H9 (cell line): ENCODE measurements at regions not wholly inside any gene's neighbourhood (a gene's known extent, or its start where the extent isn't known, plus 50 kb on each side); places are given as distances from the start of the nearest gene placed in this dataset.

Experiments
- DNase-seq: peaks from one replicate; pipeline ENCODE4 v3.0.0-alpha.2; 2017
- H2AFZ ChIP-seq: one replicate; pipeline ENCODE4 v1.6.1; 2013; ENCODE audit warnings: mild to moderate bottlenecking, low read length, control low read depth, moderate library complexity
- H2AK5ac ChIP-seq: 2 replicates; pipeline ENCODE4 v1.6.1; 2013; ENCODE audit warnings: low read length, control low read depth, mixed read lengths; ENCODE audit not compliant: insufficient read length
- H2BK120ac ChIP-seq: one replicate; pipeline ENCODE4 v1.6.1; 2013; ENCODE audit warnings: low read depth, mild to moderate bottlenecking, low read length, control low read depth, inconsistent platforms; ENCODE audit not compliant: poor library complexity, severe bottlenecking
- H2BK12ac ChIP-seq: 2 replicates; pipeline ENCODE4 v1.6.1; 2013; ENCODE audit warnings: low read length, control low read depth, mixed read lengths, low read depth; ENCODE audit not compliant: insufficient read length
- H2BK15ac ChIP-seq: 2 replicates; pipeline ENCODE4 v1.6.1; 2013; ENCODE audit warnings: low read depth, low read length, control low read depth
- H2BK20ac ChIP-seq: one replicate; pipeline ENCODE4 v1.6.1; 2013; ENCODE audit warnings: low read depth, mild to moderate bottlenecking, low read length, control low read depth, inconsistent platforms; ENCODE audit not compliant: poor library complexity, severe bottlenecking
- H2BK5ac ChIP-seq: 2 replicates; pipeline ENCODE4 v1.6.1; 2013; ENCODE audit warnings: low read length, control low read depth, mixed read lengths; ENCODE audit not compliant: insufficient read length
- H3K14ac ChIP-seq: 2 replicates; pipeline ENCODE4 v1.6.1; 2013; ENCODE audit warnings: low read length, control low read depth; ENCODE audit not compliant: insufficient read depth
- H3K18ac ChIP-seq: 2 replicates; pipeline ENCODE4 v1.6.1; 2013; ENCODE audit warnings: low read depth, mild to moderate bottlenecking, mixed read lengths, low read length, control low read depth; ENCODE audit not compliant: insufficient read length
- H3K23ac ChIP-seq: 2 replicates; pipeline ENCODE4 v1.6.1; 2013; ENCODE audit warnings: low read length, control low read depth, mixed read lengths, low read depth; ENCODE audit not compliant: insufficient read length
- H3K23me2 ChIP-seq: 2 replicates; pipeline ENCODE4 v1.6.1; 2013; ENCODE audit warnings: low read depth, mild to moderate bottlenecking, mixed read lengths, low read length, control low read depth; ENCODE audit not compliant: insufficient read length, poor library complexity, severe bottlenecking
- H3K27ac ChIP-seq: 2 replicates; pipeline ENCODE4 v1.5.1; 2013; ENCODE audit warnings: low read length, control low read depth, mixed read lengths, low read depth; ENCODE audit not compliant: insufficient read length
- H3K27me3 ChIP-seq: 2 replicates; pipeline ENCODE4 v1.6.1; 2013; ENCODE audit warnings: low read length, control low read depth, inconsistent platforms; ENCODE audit not compliant: insufficient read depth
- H3K4ac ChIP-seq: 2 replicates; pipeline ENCODE4 v1.6.1; 2013; ENCODE audit warnings: low read depth, mild to moderate bottlenecking, control low read depth, inconsistent platforms, low read length, moderate library complexity
- H3K4me1 ChIP-seq: 2 replicates; pipeline ENCODE4 v1.6.1; 2013; ENCODE audit warnings: low read length, control low read depth, inconsistent platforms; ENCODE audit not compliant: insufficient read depth
- H3K4me2 ChIP-seq: 2 replicates; pipeline ENCODE4 v1.6.1; 2013; ENCODE audit warnings: low read length, control low read depth, mixed read lengths; ENCODE audit not compliant: insufficient read length, insufficient read depth
- H3K56ac ChIP-seq: 2 replicates; pipeline ENCODE4 v1.6.1; 2013; ENCODE audit warnings: low read depth, mild to moderate bottlenecking, mixed read lengths, low read length, control low read depth; ENCODE audit not compliant: insufficient read length
- H3K79me1 ChIP-seq: 2 replicates; pipeline ENCODE4 v1.6.1; 2013; ENCODE audit warnings: low read depth, mild to moderate bottlenecking, moderate library complexity, low read length, control low read depth, inconsistent platforms; ENCODE audit not compliant: insufficient read depth, poor library complexity, severe bottlenecking
- H3K79me2 ChIP-seq: 2 replicates; pipeline ENCODE4 v1.6.1; 2013; ENCODE audit warnings: low read length, control low read depth, inconsistent platforms; ENCODE audit not compliant: insufficient read depth
- H3K9ac ChIP-seq: 2 replicates; pipeline ENCODE4 v1.6.1; 2013; ENCODE audit warnings: low read length, control low read depth, mixed read lengths; ENCODE audit not compliant: insufficient read length; ENCODE audit errors: extremely low read depth
- H3K9me3 ChIP-seq: one replicate; pipeline ENCODE4 v1.6.1; 2013; ENCODE audit warnings: low read depth, low read length, inconsistent platforms; ENCODE audit not compliant: control insufficient read depth
- H3T11ph ChIP-seq: one replicate; pipeline ENCODE4 v1.6.1; 2013; ENCODE audit warnings: mild to moderate bottlenecking, low read length, control low read depth, inconsistent platforms
- H4K20me1 ChIP-seq: one replicate; pipeline ENCODE4 v1.6.1; 2013; ENCODE audit not compliant: control insufficient read depth, insufficient read length, insufficient read depth
- H4K5ac ChIP-seq: 2 replicates; pipeline ENCODE4 v1.6.1; 2013; ENCODE audit warnings: low read depth, mild to moderate bottlenecking, mixed read lengths, low read length, control low read depth; ENCODE audit not compliant: insufficient read length
- H4K8ac ChIP-seq: replicated peaks from 2 replicates; pipeline ENCODE4 v1.6.1; 2013; ENCODE audit warnings: low read length, control low read depth, mixed read lengths, low read depth; ENCODE audit not compliant: insufficient read length
- H4K91ac ChIP-seq: 2 replicates; pipeline ENCODE4 v1.6.1; 2013; ENCODE audit warnings: low read depth, mild to moderate bottlenecking, moderate library complexity, mixed read lengths, low read length, control low read depth; ENCODE audit not compliant: insufficient read length
- H3K27ac Mint-ChIP-seq, 3 experiments: 2 replicates in 2 of 3; 3 replicates in 1 of 3; pipeline ENCODE4 v1.8.0; 2020 to 2021; ENCODE audit warnings: mixed read lengths in 3 of 3, mild to moderate bottlenecking in 1 of 3, moderate library complexity in 1 of 3
- H3K27me3 Mint-ChIP-seq: 2 replicates; pipeline ENCODE4 v1.8.0; 2021; ENCODE audit warnings: low read depth, mild to moderate bottlenecking, moderate library complexity, mixed read lengths
- H3K36me3 Mint-ChIP-seq, 3 experiments: 2 replicates in 2 of 3; 3 replicates in 1 of 3; pipeline ENCODE4 v1.8.0; 2020 to 2021; ENCODE audit warnings: low read depth in 3 of 3, mixed read lengths in 3 of 3; ENCODE audit not compliant: insufficient read depth in 1 of 3
- H3K4me1 Mint-ChIP-seq, 2 experiments: 2 replicates each; pipeline ENCODE4 v1.8.0; 2020; ENCODE audit warnings: mixed read lengths in 2 of 2
- H3K4me3 Mint-ChIP-seq, 2 experiments: 2 replicates in 1 of 2; 3 replicates in 1 of 2; pipeline ENCODE4 v1.8.0; 2020 to 2021; ENCODE audit warnings: mild to moderate bottlenecking in 2 of 2, mixed read lengths in 2 of 2, moderate library complexity in 1 of 2
- H3K9me3 Mint-ChIP-seq, 2 experiments: 2 replicates in 1 of 2; 3 replicates in 1 of 2; pipeline ENCODE4 v1.8.0; 2020; ENCODE audit warnings: mild to moderate bottlenecking in 2 of 2, mixed read lengths in 2 of 2, moderate library complexity in 1 of 2
- WGBS: extraction: QIAGEN DNeasy Blood & Tissue Kit; methylation state at CpG from one replicate; pipeline ENCODE4 v1.1.7; 2013; ENCODE audit warnings: missing lambda C conversion rate, low lambda C conversion rate, mixed read lengths; ENCODE audit not compliant: insufficient read length; ENCODE audit errors: extremely low coverage; 5-methylcytosine and 5-hydroxymethylcytosine counted together
- TF ChIP-seq, protein P1 (sequence below): fragments of 200-600 bp; sonication (generic); conservative IDR thresholded peaks from 3 replicates; pipeline ENCODE4 v1.8.0; 2021; ENCODE audit warnings: antibody characterized with exemption, mild to moderate bottlenecking

- Histone ChIP-seq H4K20me1 (no peaks in the 10 kb centered on the region), H2BK5ac (no peak overlapping the region), H3K9me3 (no peaks in the 10 kb centered on the region), H3K56ac (no peak overlapping the region), H2BK120ac (no peak overlapping the region), H3T11ph (no peak overlapping the region), H2BK12ac (no peak overlapping the region), H3K27me3 (no peaks in the 10 kb centered on the region), H3K23me2 (no peaks in the 10 kb centered on the region), H4K8ac (no peak overlapping the region), H3K4me2 (no peak overlapping the region), H4K91ac (no peak overlapping the region), H3K4ac (no peak overlapping the region), H3K14ac (no peak overlapping the region), H3K79me1 (no peaks in the 10 kb centered on the region), H2AK5ac (no peak overlapping the region), H3K9ac (no peak overlapping the region), H2BK20ac (no peak overlapping the region), H3K4me1 (0 out of 2 replicates have a peak, but pooled peaks cover 3% of the 10 kb centered on the region), H3K23ac (no peak overlapping the region), H3K18ac (no peak overlapping the region), H3K79me2 (no peaks in the 10 kb centered on the region), H2AFZ (no peak overlapping the region), H2BK15ac (no peak overlapping the region), H3K27ac (no peak overlapping the region), H4K5ac (no peak overlapping the region)
- TF ChIP-seq, protein P1, sequence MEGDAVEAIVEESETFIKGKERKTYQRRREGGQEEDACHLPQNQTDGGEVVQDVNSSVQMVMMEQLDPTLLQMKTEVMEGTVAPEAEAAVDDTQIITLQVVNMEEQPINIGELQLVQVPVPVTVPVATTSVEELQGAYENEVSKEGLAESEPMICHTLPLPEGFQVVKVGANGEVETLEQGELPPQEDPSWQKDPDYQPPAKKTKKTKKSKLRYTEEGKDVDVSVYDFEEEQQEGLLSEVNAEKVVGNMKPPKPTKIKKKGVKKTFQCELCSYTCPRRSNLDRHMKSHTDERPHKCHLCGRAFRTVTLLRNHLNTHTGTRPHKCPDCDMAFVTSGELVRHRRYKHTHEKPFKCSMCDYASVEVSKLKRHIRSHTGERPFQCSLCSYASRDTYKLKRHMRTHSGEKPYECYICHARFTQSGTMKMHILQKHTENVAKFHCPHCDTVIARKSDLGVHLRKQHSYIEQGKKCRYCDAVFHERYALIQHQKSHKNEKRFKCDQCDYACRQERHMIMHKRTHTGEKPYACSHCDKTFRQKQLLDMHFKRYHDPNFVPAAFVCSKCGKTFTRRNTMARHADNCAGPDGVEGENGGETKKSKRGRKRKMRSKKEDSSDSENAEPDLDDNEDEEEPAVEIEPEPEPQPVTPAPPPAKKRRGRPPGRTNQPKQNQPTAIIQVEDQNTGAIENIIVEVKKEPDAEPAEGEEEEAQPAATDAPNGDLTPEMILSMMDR = no peak
- WGBS = no CpG with 5 or more reads among the region's 4 CpGs
- H3K4me3 Mint-ChIP-seq = no peak overlapping the region
- H3K4me1 Mint-ChIP-seq = peaks cover 10 to 19% of the 10 kb centered on the region in 2 experiments
- no peaks in the 10 kb centered on the region for H3K36me3 Mint-ChIP-seq
- H3K27ac Mint-ChIP-seq = no peak overlapping the region
- no peaks in the 10 kb centered on the region for H3K27me3 Mint-ChIP-seq
- no peak for DNase-seq
- H3K9me3 Mint-ChIP-seq = peaks cover 0 to 7% of the 10 kb centered on the region in 2 experiments; a peak in 2 of 5 replicates
Measured at GRCh38 chr3:30241721-30242120, 364.7 kb upstream of the TGFBR2 start.
